ENCODE measurements at regions not wholly inside any gene's neighbourhood (a gene's known extent, or its start where the extent isn't known, plus 50 kb on each side); places are given as distances from the start of the nearest gene placed in this dataset.

- no peak overlapping the region for H3K27ac ChIP-seq
- DNase-seq (ENCODE audit: low read depth, low spot score) = no peak
Measured at GRCh38 chr3:13124631-13125030, 51.4 kb upstream of the IQSEC1 start.

GRCh38 chr3:13123765-13124164, 50.5 kb upstream of the IQSEC1 start:
- DNase-seq (ENCODE audit: low read depth, low spot score) = no peak
- no peak overlapping the region for H3K27ac ChIP-seq

GRCh38 chr3:13123013-13123654, 49.9 kb upstream of the IQSEC1 start:
- H3K27ac ChIP-seq = no peak overlapping the region
- DNase-seq (ENCODE audit: low read depth, low spot score) = no peak

All from epithelial cell of prostate (primary cell).